ENCODE measurements at regions not wholly inside any gene's neighbourhood (a gene's known extent, or its start where the extent isn't known, plus 50 kb on each side); places are given as distances from the start of the nearest gene placed in this dataset.

DNA sequence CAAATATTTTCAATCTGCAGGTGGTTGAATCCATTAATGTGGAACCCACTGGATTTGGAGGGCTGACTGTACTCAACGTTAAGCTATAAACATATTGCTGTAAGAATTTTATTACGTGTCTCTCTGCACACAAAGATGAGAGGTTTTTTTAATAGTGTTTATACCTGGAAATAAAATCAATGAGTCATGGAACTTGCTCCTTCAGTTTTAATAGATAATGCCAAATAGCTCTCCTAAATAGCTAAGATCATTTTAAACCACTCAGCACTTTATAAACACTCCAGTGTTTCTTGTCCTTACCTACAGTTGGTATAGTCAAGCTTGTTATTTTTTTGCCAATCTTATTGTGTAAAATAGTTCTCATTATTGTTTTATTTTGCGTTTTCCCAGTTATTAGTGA is 455.6 kb upstream of the FZD8 start:
- no peak for DNase-seq
- H3K4me3 ChIP-seq (ENCODE audit: low read depth, low read length) = no peak overlapping the region
- H3K36me3 ChIP-seq = no peaks in the 10 kb centered on the region
- H3K27ac ChIP-seq = no peak overlapping the region
- TF ChIP-seq, protein P1, sequence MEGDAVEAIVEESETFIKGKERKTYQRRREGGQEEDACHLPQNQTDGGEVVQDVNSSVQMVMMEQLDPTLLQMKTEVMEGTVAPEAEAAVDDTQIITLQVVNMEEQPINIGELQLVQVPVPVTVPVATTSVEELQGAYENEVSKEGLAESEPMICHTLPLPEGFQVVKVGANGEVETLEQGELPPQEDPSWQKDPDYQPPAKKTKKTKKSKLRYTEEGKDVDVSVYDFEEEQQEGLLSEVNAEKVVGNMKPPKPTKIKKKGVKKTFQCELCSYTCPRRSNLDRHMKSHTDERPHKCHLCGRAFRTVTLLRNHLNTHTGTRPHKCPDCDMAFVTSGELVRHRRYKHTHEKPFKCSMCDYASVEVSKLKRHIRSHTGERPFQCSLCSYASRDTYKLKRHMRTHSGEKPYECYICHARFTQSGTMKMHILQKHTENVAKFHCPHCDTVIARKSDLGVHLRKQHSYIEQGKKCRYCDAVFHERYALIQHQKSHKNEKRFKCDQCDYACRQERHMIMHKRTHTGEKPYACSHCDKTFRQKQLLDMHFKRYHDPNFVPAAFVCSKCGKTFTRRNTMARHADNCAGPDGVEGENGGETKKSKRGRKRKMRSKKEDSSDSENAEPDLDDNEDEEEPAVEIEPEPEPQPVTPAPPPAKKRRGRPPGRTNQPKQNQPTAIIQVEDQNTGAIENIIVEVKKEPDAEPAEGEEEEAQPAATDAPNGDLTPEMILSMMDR (IDR thresholded peaks at IDR 0.05; ENCODE audit: low read depth, low read length) = no peak
- no peaks in the 10 kb centered on the region for H3K27me3 ChIP-seq (ENCODE audit: insufficient read depth, low read depth, severe bottlenecking)
- no peaks in the 10 kb centered on the region for H3K9me3 ChIP-seq (ENCODE audit: severe bottlenecking)

DNA sequence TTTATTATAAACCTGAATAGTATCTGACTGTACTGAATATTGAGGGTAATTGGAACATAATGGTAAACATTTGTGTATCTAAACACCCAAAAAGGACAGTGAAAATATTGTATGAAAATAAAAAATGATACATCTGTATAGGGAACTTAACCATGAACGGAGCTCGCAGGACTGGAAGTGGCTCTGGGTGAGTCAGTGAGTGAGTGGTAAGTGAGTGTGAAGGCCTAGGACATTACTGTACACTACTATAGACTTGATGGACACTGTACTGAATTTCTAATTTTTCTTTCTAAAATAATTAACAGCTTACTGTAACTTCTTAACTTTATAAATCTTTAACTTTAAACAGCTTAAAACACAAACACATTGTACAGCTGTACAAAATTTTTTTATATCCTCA is 454.5 kb upstream of the FZD8 start:
- no peaks in the 10 kb centered on the region for H3K36me3 ChIP-seq
- no peaks in the 10 kb centered on the region for H3K27me3 ChIP-seq (ENCODE audit: insufficient read depth, low read depth, severe bottlenecking)
- no peak overlapping the region for H3K4me3 ChIP-seq (ENCODE audit: low read depth, low read length)
- no peak overlapping the region for H3K27ac ChIP-seq
- TF ChIP-seq, protein P1 (IDR thresholded peaks at IDR 0.05; ENCODE audit: low read depth, low read length) = no peak
- no peak for DNase-seq
- H3K9me3 ChIP-seq (ENCODE audit: severe bottlenecking) = no peaks in the 10 kb centered on the region

DNA sequence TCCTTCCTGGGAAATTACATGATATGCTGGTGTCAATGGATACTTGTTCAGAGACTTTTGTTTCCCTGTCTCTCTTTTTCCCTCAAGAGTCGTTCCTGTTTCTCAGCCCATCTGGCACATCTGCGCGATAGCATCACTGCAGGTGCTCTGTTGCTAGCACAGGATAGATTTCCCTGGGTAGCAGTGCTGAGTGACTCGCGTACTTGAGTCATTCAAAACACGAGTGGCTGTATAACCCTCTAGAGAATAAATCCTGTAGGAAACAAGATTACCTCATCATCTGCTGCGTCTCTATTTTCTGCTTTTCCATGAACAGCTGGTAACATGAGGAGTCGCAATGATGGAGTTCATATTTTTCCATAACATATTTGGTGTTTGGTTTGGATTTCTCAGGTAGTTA is 452.0 kb upstream of the FZD8 start:
- Histone ChIP-seq H3K27ac (no peak overlapping the region), H3K9me3 (ENCODE audit: severe bottlenecking) (no peaks in the 10 kb centered on the region), H3K27me3 (ENCODE audit: insufficient read depth, low read depth, severe bottlenecking) (no peaks in the 10 kb centered on the region), H3K36me3 (no peaks in the 10 kb centered on the region), H3K4me3 (ENCODE audit: low read depth, low read length) (no peak overlapping the region)
- TF ChIP-seq, protein P1 (IDR thresholded peaks at IDR 0.05; ENCODE audit: low read depth, low read length) = no peak
- DNase-seq = no peak

DNA sequence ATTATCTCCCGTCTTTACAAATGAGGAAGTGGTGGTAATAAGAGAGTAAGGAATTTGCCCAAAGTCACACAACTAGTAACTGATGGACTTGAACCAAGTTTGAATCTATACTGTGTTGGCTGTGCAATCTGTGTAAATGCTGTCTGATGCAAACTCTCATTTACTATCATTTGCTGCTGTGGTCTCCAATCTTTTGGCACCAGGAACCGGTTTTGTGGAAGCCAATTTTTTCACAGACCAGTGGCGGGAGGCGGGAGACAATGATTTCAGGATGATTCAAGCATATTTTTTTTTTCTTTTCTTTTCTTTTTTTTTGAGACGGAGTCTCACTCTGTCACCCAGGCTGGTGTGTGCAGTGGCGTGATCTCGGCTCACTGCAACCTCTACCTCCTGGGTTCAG is 450.0 kb upstream of the FZD8 start:
- no peak overlapping the region for H3K4me3 ChIP-seq (ENCODE audit: low read depth, low read length)
- no peaks in the 10 kb centered on the region for H3K36me3 ChIP-seq
- TF ChIP-seq, protein P1 (IDR thresholded peaks at IDR 0.05; ENCODE audit: low read depth, low read length) = no peak
- no peak overlapping the region for H3K27ac ChIP-seq
- no peaks in the 10 kb centered on the region for H3K9me3 ChIP-seq (ENCODE audit: severe bottlenecking)
- no peak for DNase-seq
- no peaks in the 10 kb centered on the region for H3K27me3 ChIP-seq (ENCODE audit: insufficient read depth, low read depth, severe bottlenecking)

DNA sequence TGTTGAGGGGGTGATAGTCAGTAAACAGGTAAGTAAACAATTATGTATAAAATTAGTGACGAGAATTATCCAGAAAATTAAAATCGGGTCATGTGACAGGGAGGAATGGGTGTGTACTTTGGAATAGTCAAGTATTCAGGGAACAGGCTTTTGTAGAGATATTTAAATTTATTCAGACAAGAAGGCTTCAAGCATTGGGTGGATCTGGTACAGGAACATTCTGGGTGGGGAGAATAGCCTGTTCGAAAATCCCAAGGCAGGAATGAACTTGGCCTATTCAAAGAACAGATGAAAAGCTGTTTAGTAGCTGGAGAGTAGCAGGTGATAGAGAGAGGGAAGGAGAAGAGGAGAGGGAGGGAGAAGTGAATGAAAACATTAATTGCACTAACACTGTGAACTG is 448.9 kb upstream of the FZD8 start:
- Histone ChIP-seq H3K9me3 (ENCODE audit: severe bottlenecking) (no peaks in the 10 kb centered on the region), H3K27ac (no peak overlapping the region)

More for the DNA sequence above, 448.9 kb upstream of the FZD8 start:
- TF ChIP-seq, protein P1 (IDR thresholded peaks at IDR 0.05; ENCODE audit: low read depth, low read length) = no peak
- no peak for DNase-seq
- Histone ChIP-seq H3K27me3 (ENCODE audit: insufficient read depth, low read depth, severe bottlenecking) (no peaks in the 10 kb centered on the region), H3K36me3 (no peaks in the 10 kb centered on the region), H3K4me3 (ENCODE audit: low read depth, low read length) (no peak overlapping the region)
